ENCODE measurements at regions not wholly inside any gene's neighbourhood (a gene's known extent, or its start where the extent isn't known, plus 50 kb on each side); places are given as distances from the start of the nearest gene placed in this dataset.

- no peak overlapping the region for H3K4me2 ChIP-seq (ENCODE audit: low read length)
- H3K4me1 ChIP-seq (ENCODE audit: control insufficient read depth in 1 of 2, insufficient read depth in 2 of 2, low read length in 2 of 2): 0 out of 4 replicates have a peak, but pooled peaks cover 0 to 3% of the 10 kb centered on the region in 2 experiments
- peaks cover 3 to 10% of the 10 kb centered on the region in 2 experiments for H3K9me3 ChIP-seq (ENCODE audit: control insufficient read depth in 1 of 2, insufficient read depth in 1 of 2, low read depth in 1 of 2, low read length in 2 of 2)
- no peaks in the 10 kb centered on the region for H3K27me3 ChIP-seq (ENCODE audit: insufficient read depth, low read length)
- POLR2A ChIA-PET: no interaction called here
- intact Hi-C loops (cut with micrococcal nuclease): no loop called here
- H3K9me2 ChIP-seq (ENCODE audit: insufficient read depth): no peaks in the 10 kb centered on the region
- H3K27ac ChIP-seq (ENCODE audit: low read depth, low read length): no peak overlapping the region
- H3K79me2 ChIP-seq (ENCODE audit: insufficient read depth, low read length): no peaks in the 10 kb centered on the region
- TF ChIP-seq EZH2phosphoT487 (IDR thresholded peaks at IDR 0.05; ENCODE audit: borderline replicate concordance) (no peak), YY1 (IDR thresholded peaks at IDR 0.05; ENCODE audit: extremely low read depth, insufficient replicate concordance, low read depth, low read length) (no peak), CBX3 (IDR thresholded peaks at IDR 0.05; ENCODE audit: low read depth) (no peak), SP1 (IDR thresholded peaks at IDR 0.05; ENCODE audit: low read depth) (no peak), ELF1 (IDR thresholded peaks at IDR 0.05; ENCODE audit: borderline replicate concordance, low read depth) (no peak), EGR1 (IDR thresholded peaks at IDR 0.05; ENCODE audit: low read depth) (no peak), CEBPB (IDR thresholded peaks at IDR 0.05; ENCODE audit: low read depth) (no peak), POLR2A (IDR thresholded peaks at IDR 0.05; ENCODE audit: borderline replicate concordance, extremely low read depth, insufficient read depth, insufficient read length) (no peak)
- TF ChIP-seq, protein P1, sequence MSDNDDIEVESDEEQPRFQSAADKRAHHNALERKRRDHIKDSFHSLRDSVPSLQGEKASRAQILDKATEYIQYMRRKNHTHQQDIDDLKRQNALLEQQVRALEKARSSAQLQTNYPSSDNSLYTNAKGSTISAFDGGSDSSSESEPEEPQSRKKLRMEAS (IDR thresholded peaks at IDR 0.05): no peak
- H3K4me3 ChIP-seq (replicated peaks in 1 of 2; ENCODE audit: low read depth in 1 of 2, low read length in 2 of 2): no peak overlapping the region
- CTCF ChIA-PET: no interaction called here
- DNase-seq (ENCODE audit: low read depth, low spot score): no peak
- RAD21 ChIA-PET (ENCODE audit: low non-redundant PET in 1 of 2, low total read pairs in 2 of 2, uncharacterized antibody in 2 of 2, unreplicated experiment in 2 of 2): no interaction called here
- no peaks in the 10 kb centered on the region for H4K20me1 ChIP-seq (ENCODE audit: insufficient read depth)
- BruUV-seq (replicated peaks): no TSS peak
- ATAC-seq: no peak
- no peak overlapping the region for H2AFZ ChIP-seq (ENCODE audit: low read depth, low read length, poor library complexity, severe bottlenecking)
- no peak overlapping the region for H3K9ac ChIP-seq (ENCODE audit: low read length)
- H3K36me3 ChIP-seq (ENCODE audit: control insufficient read depth in 1 of 2, insufficient read depth in 2 of 2, low read length in 2 of 2): no peaks in the 10 kb centered on the region
Measured at GRCh38 chr14:101060171-101060601, 156.7 kb upstream of the RTL1 start.

DNA sequence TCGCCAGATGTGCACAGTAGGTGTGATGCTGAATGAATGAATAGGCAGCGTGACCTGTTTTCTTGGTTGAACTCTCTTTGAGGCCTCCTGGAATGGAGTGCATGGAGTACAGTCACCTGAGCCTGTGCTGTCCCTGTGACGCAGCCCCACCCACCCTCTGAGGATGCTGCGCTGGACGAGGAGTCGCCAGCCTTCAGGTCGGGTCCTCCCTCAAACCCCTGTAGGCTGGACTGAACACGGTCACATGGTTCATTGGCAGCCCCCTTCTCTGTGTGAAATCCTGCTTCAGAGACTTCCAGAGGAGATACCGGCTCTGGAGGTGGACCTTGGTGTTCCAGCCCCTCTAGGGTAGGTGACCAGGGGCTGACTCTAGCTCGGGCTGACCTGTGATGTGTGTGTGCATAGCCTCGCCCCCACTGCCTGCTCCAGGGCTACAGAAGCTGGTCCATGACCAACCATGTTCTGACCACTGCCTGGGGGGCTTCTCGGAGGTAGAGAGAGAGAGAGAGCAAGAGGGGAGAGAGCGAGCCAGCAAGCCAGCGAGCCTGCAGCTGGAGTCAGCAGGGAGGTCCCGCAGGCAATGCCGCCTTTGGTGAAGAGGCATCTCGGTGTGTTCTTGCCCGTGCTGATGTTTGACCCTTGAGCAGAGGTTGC, 158.0 kb upstream of the RTL1 start:
- Histone ChIP-seq H3K9ac (ENCODE audit: low read length) (no peak overlapping the region), H2AFZ (ENCODE audit: low read depth, low read length, poor library complexity, severe bottlenecking) (no peak overlapping the region), H3K27ac (ENCODE audit: low read depth, low read length) (no peak overlapping the region), H3K36me3 (ENCODE audit: control insufficient read depth in 1 of 2, insufficient read depth in 2 of 2, low read length in 2 of 2) (no peaks in the 10 kb centered on the region), H3K79me2 (ENCODE audit: insufficient read depth, low read length) (no peaks in the 10 kb centered on the region), H3K9me3 (ENCODE audit: control insufficient read depth in 1 of 2, insufficient read depth in 1 of 2, low read depth in 1 of 2, low read length in 2 of 2) (peaks cover 3 to 10% of the 10 kb centered on the region in 2 experiments; a peak in 3 of 4 replicates), H3K27me3 (ENCODE audit: insufficient read depth, low read length) (no peaks in the 10 kb centered on the region), H3K9me2 (ENCODE audit: insufficient read depth) (no peaks in the 10 kb centered on the region), H4K20me1 (ENCODE audit: insufficient read depth) (no peaks in the 10 kb centered on the region), H3K4me3 (replicated peaks in 1 of 2; ENCODE audit: low read depth in 1 of 2, low read length in 2 of 2) (no peak overlapping the region), H3K4me2 (ENCODE audit: low read length) (no peak overlapping the region), H3K4me1 (ENCODE audit: control insufficient read depth in 1 of 2, insufficient read depth in 2 of 2, low read length in 2 of 2) (0 out of 4 replicates have a peak, but pooled peaks cover 0 to 3% of the 10 kb centered on the region in 2 experiments)
- intact Hi-C loops (cut with micrococcal nuclease): no loop called here
- DNase-seq (ENCODE audit: low read depth, low spot score) (no peak), ATAC-seq (no peak)
- BruUV-seq (replicated peaks): no TSS peak
- ChIA-PET POLR2A (no interaction called here), RAD21 (ENCODE audit: low non-redundant PET in 1 of 2, low total read pairs in 2 of 2, uncharacterized antibody in 2 of 2, unreplicated experiment in 2 of 2) (no interaction called here), CTCF (no interaction called here)
- no peak for TF ChIP-seq POLR2AphosphoS5 (IDR thresholded peaks at IDR 0.05; ENCODE audit: low read depth, low read length)
- TF ChIP-seq SIN3A (IDR thresholded peaks at IDR 0.05; ENCODE audit: low read depth): no peak
- TF ChIP-seq ELF1 (IDR thresholded peaks at IDR 0.05; ENCODE audit: borderline replicate concordance, low read depth): no peak
- TF ChIP-seq, protein P1 (IDR thresholded peaks at IDR 0.05): no peak
- TF ChIP-seq YY1 (IDR thresholded peaks at IDR 0.05; ENCODE audit: extremely low read depth, insufficient replicate concordance, low read depth, low read length): no peak
- no peak for TF ChIP-seq SRF (IDR thresholded peaks at IDR 0.05; ENCODE audit: low read depth)
- no peak for TF ChIP-seq JUND (IDR thresholded peaks at IDR 0.05)
- TF ChIP-seq CEBPB (IDR thresholded peaks at IDR 0.05; ENCODE audit: low read depth): no peak
- TF ChIP-seq ZNF274 (IDR thresholded peaks at IDR 0.05; ENCODE audit: low read depth, low read length): no peak
- no peak for TF ChIP-seq EZH2phosphoT487 (IDR thresholded peaks at IDR 0.05; ENCODE audit: borderline replicate concordance)
- no peak for TF ChIP-seq ZBTB33 (IDR thresholded peaks at IDR 0.05; ENCODE audit: extremely low read depth, insufficient replicate concordance, low read length)
- no peak for TF ChIP-seq RAD21 (IDR thresholded peaks at IDR 0.05; ENCODE audit: low read depth)
- no peak for TF ChIP-seq TCF7L2 (IDR thresholded peaks at IDR 0.05; ENCODE audit: borderline replicate concordance, extremely low read depth, insufficient read depth, insufficient read length)
- TF ChIP-seq FOSL1 (IDR thresholded peaks at IDR 0.05; ENCODE audit: low read depth): no peak
